WERI-Rb-1 (cell line): ENCODE measurements at regions not wholly inside any gene's neighbourhood (a gene's known extent, or its start where the extent isn't known, plus 50 kb on each side); places are given as distances from the start of the nearest gene placed in this dataset.

Experiments used
- DNase-seq: peaks from one replicate; pipeline ENCODE4 v3.0.0-alpha.2; 2020
- H3K27ac ChIP-seq: fragments of 250-450 bp; sonication (Bioruptor Pico); 2 replicates; pipeline ENCODE4 v1.5.1; 2020; ENCODE audit warnings: mild to moderate bottlenecking, moderate library complexity
- H3K27me3 ChIP-seq: fragments of 250-450 bp; sonication (Bioruptor Pico); 2 replicates; pipeline ENCODE4 v1.5.1; 2021; ENCODE audit warnings: mild to moderate bottlenecking, low read depth, moderate library complexity; ENCODE audit not compliant: insufficient read depth, severe bottlenecking
- H3K36me3 ChIP-seq: fragments of 250-450 bp; sonication (Bioruptor Pico); 2 replicates; pipeline ENCODE4 v1.5.1; 2020; ENCODE audit warnings: mild to moderate bottlenecking, moderate library complexity
- H3K4me3 ChIP-seq: 2 replicates; pipeline ENCODE4 v1.5.1; 2011; ENCODE audit warnings: low read depth, mild to moderate bottlenecking, control low read depth, low read length
- H3K9me3 ChIP-seq: fragments of 250-450 bp; sonication (Bioruptor Pico); 2 replicates; pipeline ENCODE4 v1.5.1; 2021; ENCODE audit warnings: mild to moderate bottlenecking, moderate library complexity; ENCODE audit not compliant: severe bottlenecking
- TF ChIP-seq, protein P1 (sequence below): IDR thresholded peaks from 2 replicates; pipeline ENCODE4 v1.5.1; 2011; ENCODE audit warnings: low read depth, mild to moderate bottlenecking, control low read depth, inconsistent platforms, low read length

DNA sequence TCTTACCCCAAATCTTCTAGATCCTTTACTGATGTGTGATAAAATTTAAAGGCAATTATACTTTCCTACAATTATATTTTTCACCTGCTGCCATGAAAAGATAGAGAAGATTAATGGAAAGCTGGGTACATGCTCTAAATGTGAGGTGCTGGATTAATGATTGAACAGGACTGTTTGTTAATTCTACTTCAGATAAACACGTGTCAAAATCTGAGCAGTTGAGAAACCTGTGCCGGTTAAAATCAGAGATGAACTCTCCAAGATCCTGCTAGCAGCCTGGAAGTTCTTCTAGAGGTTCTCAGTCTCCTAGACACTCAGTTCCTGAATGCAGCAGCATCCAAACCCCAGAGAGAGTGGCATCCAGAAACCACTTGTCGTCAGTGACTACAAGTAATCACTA lies 69.2 kb downstream of the INHBA start:
- Histone ChIP-seq H3K27ac (no peak overlapping the region), H3K9me3 (no peaks in the 10 kb centered on the region), H3K36me3 (no peaks in the 10 kb centered on the region), H3K27me3 (peaks cover 6% of the 10 kb centered on the region), H3K4me3 (no peak overlapping the region)
- no peak for DNase-seq
- TF ChIP-seq, protein P1, sequence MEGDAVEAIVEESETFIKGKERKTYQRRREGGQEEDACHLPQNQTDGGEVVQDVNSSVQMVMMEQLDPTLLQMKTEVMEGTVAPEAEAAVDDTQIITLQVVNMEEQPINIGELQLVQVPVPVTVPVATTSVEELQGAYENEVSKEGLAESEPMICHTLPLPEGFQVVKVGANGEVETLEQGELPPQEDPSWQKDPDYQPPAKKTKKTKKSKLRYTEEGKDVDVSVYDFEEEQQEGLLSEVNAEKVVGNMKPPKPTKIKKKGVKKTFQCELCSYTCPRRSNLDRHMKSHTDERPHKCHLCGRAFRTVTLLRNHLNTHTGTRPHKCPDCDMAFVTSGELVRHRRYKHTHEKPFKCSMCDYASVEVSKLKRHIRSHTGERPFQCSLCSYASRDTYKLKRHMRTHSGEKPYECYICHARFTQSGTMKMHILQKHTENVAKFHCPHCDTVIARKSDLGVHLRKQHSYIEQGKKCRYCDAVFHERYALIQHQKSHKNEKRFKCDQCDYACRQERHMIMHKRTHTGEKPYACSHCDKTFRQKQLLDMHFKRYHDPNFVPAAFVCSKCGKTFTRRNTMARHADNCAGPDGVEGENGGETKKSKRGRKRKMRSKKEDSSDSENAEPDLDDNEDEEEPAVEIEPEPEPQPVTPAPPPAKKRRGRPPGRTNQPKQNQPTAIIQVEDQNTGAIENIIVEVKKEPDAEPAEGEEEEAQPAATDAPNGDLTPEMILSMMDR, result no peak

DNA sequence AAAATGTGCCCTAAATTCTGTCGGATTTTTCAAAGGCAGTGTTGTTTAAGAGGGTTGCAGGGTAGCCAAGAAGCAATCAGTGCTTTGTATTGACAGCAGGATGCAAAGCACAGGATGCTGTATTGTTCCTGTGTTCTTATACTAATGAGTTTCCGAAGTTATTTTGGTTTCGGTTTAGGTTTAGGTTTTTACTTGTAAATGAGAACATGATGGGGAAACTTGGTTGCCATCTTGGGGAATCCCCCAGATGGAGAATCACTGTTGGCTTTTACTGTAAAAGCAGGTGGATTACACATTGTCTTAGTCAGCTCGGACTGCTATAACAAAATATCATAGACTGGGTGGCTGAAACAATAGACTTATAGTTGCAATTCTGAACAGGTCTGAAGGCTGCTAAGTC lies 72.1 kb downstream of the INHBA start:
- TF ChIP-seq, protein P1, result no peak
- no peak for DNase-seq
- Histone ChIP-seq H3K4me3 (no peak overlapping the region), H3K27me3 (peaks cover 17% of the 10 kb centered on the region), H3K27ac (no peak overlapping the region), H3K9me3 (no peaks in the 10 kb centered on the region), H3K36me3 (no peaks in the 10 kb centered on the region)

DNA sequence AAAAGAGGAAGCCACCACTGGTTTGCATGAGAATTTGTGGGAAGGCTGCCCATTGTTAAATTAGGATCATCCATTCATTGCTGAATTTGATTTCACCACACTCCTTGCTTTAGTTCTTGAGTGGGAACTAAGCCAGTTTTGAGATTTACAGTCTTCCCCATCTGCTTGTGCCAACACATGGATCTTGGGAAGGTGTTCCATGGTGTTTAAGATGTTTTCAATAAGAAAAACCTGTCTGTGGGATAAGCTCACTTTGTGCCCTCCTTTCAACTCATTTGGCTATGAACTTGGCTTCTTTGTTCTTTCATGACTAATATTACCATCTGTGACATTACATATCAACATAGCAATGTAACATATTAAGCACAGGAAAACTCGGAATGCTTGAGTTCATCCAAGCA lies 73.2 kb downstream of the INHBA start:
- Histone ChIP-seq H3K27ac (no peak overlapping the region), H3K9me3 (no peaks in the 10 kb centered on the region), H3K4me3 (no peak overlapping the region), H3K36me3 (no peaks in the 10 kb centered on the region), H3K27me3 (peaks cover 20% of the 10 kb centered on the region)
- TF ChIP-seq, protein P1, result no peak
- DNase-seq, result no peak

DNA sequence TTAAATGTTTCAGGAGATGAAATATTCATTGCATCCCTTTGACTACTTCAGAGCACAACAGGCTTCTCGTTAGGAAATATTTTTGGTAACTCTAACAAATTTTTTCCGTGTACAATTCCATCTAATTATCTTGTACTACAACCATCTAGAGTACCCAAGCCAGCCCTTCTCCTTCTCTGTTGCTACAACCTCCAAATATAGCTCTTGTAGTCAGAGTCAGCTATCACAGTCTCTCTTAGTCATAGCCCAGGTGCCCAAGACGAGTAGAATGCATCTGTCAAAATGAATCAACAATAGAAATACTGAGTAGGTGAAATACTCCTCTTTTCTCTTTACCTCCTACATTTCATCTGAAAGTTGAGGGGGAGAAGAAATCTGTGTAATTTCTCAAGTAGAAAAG lies 74.0 kb downstream of the INHBA start:
- no peaks in the 10 kb centered on the region for H3K36me3 ChIP-seq
- H3K9me3 ChIP-seq, result no peaks in the 10 kb centered on the region
- H3K4me3 ChIP-seq, result no peak overlapping the region
- TF ChIP-seq, protein P1, result no peak
- no peak for DNase-seq
- peaks cover 20% of the 10 kb centered on the region for H3K27me3 ChIP-seq
- no peak overlapping the region for H3K27ac ChIP-seq

DNA sequence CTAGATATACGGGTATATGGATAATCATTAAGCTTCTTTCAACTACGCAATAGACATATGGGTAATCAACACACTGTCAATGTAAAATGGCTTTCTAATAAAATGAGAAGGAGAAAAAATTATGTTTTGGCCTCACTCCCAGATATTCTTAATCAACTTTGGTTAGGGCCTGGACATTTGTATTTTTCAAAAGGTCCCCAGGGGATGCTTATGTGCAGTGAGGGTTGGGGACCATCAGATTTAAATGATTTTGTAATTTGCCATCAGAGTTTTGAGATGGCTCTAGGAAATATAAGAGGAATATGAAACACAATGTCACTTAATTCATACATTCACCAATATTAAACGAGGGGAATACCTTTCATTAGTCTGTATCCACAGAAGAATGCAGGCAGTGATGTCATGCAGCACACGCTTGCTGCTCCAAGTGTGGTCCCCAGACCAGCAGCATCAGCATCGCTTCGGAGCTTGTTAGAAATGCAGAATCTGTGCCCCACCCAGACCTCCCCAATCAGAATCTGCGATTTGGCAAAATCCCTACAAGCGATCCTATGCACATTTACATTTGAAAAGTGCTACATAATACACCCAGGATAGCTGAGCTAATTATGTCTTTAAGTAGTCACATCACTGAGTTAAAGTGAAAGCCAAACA lies 75.1 kb downstream of the INHBA start:
- Histone ChIP-seq H3K9me3 (no peaks in the 10 kb centered on the region), H3K36me3 (no peaks in the 10 kb centered on the region), H3K27me3 (peaks cover 23% of the 10 kb centered on the region), H3K27ac (no peak overlapping the region), H3K4me3 (no peak overlapping the region)
- TF ChIP-seq, protein P1, result no peak
- no peak for DNase-seq

DNA sequence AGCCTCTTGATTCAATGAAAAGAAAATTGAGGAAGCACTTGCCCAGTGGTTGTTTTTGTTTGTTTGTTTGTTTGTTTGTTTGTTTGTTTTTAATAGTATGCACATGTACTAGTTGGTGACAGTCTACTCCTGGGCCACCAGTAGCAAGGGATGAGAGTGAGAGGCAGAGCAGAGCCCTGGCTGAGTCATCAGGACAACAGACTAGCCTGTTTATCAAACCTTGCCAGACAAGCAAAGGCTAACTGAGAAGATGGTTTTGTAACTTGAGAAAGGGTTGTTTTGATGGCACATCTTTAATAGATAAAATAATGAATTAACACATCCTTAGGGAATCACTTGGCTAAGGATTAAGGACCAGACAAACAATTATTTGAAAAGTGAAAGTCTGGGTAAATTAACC lies 78.1 kb downstream of the INHBA start:
- H3K4me3 ChIP-seq, result no peak overlapping the region
- H3K9me3 ChIP-seq, result no peaks in the 10 kb centered on the region
- H3K27ac ChIP-seq, result no peak overlapping the region
- TF ChIP-seq, protein P1, result no peak
- no peak for DNase-seq
- no peaks in the 10 kb centered on the region for H3K36me3 ChIP-seq
- H3K27me3 ChIP-seq, result peaks cover 29% of the 10 kb centered on the region
